A204.1 (cell line): ENCODE measurements at regions not wholly inside any gene's neighbourhood (a gene's known extent, or its start where the extent isn't known, plus 50 kb on each side); places are given as distances from the start of the nearest gene placed in this dataset.
"Not testable (repeated sequence)": the region's sequence is repeated elsewhere in the genome, so short reads cannot be mapped to it uniquely, and the experiment has no call there.

ENCODE experiments used
- FAIRE-seq: peaks from 2 replicates; lab custom pipeline; 2012; peaks lifted over from hg19 to GRCh38; lab: Jason Lieb, UNC

- FAIRE-seq, result no peak
Observed at GRCh38 chr3:137615659-137616418, 148.3 kb upstream of the SOX14 start.

- FAIRE-seq, result no peak
Observed at GRCh38 chr3:137641879-137642704, 122.0 kb upstream of the SOX14 start.

- no peak for FAIRE-seq
Observed at GRCh38 chr3:137642831-137643230, 121.3 kb upstream of the SOX14 start.

DNA sequence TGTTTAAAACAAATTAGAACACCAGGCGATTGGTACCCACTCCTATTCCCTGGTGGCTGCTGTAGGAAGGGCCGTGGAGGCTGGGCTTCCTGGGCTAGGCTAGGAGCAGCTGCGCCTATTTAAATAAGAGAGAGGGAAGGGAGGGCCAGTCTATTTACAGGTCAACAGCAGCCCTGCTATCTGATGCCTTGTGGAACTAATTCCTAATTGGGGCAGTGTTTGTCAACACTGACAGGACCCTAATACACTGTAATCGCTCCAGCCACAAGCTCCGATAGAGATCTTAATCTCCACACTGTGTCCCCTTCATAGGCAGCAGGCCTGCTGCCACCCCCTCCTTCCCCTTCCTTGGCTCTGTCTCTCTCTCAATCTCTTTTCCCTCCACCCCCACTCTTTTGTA is 116.9 kb upstream of the SOX14 start:
- no peak for FAIRE-seq

DNA sequence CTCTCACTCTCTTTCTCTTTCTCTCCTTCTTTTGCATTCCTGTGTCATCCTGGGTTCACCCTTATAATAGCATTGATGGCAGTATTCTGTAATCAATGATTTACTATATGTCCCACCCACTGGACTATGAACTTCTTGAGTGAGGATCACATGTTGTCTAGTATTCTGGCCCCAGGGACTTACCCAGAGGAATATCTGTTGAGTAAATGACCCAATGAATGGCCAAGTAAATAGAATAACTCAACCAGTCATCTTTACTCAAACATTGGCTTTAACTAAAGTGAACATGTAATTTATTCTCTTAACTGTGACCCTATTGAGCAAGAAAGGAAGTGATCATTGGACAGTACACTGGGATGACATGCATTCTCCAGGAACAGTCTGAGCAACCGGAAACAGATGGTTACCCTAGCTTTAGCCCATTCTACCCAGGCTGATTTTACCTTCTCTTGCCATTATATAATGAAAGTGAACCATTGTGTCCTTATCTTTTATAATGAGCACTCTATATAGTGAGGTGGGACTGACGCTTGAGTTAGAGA is 94.5 kb upstream of the SOX14 start:
- FAIRE-seq, result no peak

- FAIRE-seq, result no peak
Observed at GRCh38 chr3:137687181-137687879, 76.8 kb upstream of the SOX14 start.

DNA sequence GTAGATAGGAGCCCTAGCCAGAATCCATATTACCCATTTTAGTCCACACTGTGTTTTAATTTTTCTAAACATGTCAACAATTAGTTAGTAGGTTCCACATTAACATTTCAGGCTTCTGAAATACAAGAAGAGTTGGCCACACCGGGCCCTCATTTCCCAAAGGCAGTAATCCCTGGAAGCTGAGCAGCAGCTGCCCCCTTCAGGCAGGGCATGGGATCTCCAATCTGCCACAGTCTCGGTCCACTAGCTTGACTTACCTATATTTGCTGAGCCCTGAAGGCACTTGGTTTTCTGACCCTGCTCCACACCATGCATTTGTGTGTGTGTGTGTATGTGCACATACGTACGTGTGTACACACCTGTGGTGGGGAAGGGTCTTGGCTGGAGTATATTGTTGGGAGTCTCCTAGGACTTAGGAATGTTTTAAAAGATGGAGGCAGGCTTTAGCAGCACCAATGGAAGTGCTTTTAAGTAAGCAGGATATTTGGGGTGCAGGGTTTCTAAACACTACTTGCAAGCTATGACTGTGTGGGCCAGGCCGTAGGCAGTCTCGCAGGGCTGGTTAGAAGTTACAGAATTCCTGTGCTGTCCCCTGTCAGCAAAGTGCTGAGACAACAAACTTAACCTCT is 71.2 kb upstream of the SOX14 start:
- no peak for FAIRE-seq

DNA sequence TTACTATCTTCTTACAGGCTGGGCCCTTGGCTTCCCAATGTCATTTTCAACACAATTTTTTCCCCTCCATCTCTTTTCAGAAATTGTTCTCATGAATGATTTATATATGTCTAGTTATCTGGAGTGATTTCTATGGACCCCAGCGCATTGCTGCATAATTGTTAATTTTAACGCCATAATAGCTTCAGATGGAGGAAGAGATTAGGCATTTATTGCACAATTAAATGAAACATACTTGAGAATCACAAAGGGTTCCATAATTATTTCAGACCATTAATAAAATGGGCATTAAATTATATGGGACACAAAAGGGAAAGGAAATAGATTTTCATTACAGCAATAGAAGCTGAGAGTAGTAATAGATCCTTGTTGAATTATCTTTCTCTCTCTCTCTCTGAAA is 70.3 kb upstream of the SOX14 start:
- no peak for FAIRE-seq

GRCh38 chr3:137694836-137695235 is 69.3 kb upstream of the SOX14 start:
- FAIRE-seq, result no peak

GRCh38 chr3:137695351-137695750 is 68.8 kb upstream of the SOX14 start:
- FAIRE-seq, result no peak

DNA sequence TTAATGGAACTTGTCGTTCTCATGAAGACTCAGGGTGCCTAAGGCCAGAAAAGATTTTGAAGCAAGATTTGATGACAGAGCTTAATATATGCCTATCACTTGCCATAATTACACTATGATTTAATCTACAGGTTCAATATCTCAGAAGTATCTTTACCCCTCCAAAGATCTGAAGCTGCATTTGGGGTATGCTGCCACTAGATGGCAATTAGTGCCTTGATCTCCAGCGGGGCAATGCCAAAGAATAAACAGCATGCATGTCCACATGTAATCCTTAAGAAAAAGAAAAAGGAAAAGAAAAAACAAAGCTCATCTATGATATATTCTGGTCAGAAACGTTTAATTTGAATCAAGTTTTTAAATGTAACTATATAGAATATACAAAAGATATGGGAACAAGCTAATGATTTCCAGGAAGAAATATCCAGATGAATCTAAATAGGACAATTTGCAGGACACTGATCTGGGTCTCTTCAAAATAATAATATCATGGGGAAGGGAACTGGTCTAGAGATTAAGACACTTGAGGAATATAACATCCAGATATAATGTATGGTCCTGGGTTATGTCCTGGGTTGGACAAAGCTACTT is 55.0 kb upstream of the SOX14 start:
- FAIRE-seq, result no peak

DNA sequence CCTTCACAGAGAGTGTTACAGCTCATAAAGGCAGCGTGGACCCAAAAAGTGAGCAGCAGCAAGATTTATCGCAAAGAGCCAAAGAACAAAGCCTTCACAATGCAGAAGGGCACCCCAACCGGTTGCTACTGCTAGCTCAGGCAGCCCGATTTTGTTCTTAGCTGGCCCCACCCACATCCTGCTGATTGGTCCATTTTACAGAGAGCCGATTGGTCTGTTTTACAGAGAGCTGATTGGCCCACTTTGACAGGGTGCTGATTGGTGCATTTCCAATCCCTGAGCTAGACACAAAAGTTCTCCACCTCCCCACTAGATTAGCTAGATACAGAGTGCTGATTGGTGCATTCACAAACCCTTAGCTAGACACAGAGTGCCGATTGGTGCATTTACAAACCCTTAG is 50.1 kb upstream of the SOX14 start:
- not testable (repeated sequence) for FAIRE-seq
